Liver (tissue), 8 donors: ENCODE measurements at regions not wholly inside any gene's neighbourhood (a gene's known extent, or its start where the extent isn't known, plus 50 kb on each side); places are given as distances from the start of the nearest gene placed in this dataset.

Source experiments
- DNase-seq: peaks from one replicate; pipeline ENCODE4 v3.0.0-alpha.2; 2017; ENCODE audit warnings: low spot score
- H3K27ac ChIP-seq, 2 donors: one replicate each; pipeline ENCODE4 v1.7.0; 2013; ENCODE audit warnings: inconsistent platforms in 2 of 2, low read length in 2 of 2, control low read depth in 1 of 2, low read depth in 1 of 2, mild to moderate bottlenecking in 1 of 2
- H3K27me3 ChIP-seq, 4 donors: one replicate each; pipeline versions ENCODE4 v1.6.1 to v1.7.0; 2013; ENCODE audit warnings: low read length in 3 of 4, inconsistent platforms in 1 of 4, mild to moderate bottlenecking in 1 of 4, moderate library complexity in 1 of 4; ENCODE audit not compliant: control insufficient read depth in 4 of 4, insufficient read depth in 4 of 4
- H3K36me3 ChIP-seq, 4 donors: one replicate each; pipeline versions ENCODE4 v1.6.1 to v1.7.0; 2013; ENCODE audit warnings: low read length in 3 of 4, mild to moderate bottlenecking in 3 of 4, low read depth in 1 of 4, moderate library complexity in 1 of 4; ENCODE audit not compliant: control insufficient read depth in 4 of 4, insufficient read depth in 3 of 4
- H3K4me1 ChIP-seq, 4 donors: one replicate each; pipeline versions ENCODE4 v1.6.1 to v1.7.0; 2013; ENCODE audit warnings: low read length in 3 of 4, mild to moderate bottlenecking in 3 of 4, moderate library complexity in 1 of 4; ENCODE audit not compliant: control insufficient read depth in 4 of 4, insufficient read depth in 4 of 4
- H3K4me3 ChIP-seq, 3 donors: one replicate each; pipeline versions ENCODE4 v1.6.1 to v1.7.0; 2013; ENCODE audit warnings: low read length in 3 of 3, control low read depth in 1 of 3, low read depth in 1 of 3, mild to moderate bottlenecking in 1 of 3
- H3K9ac ChIP-seq, 2 donors: one replicate each; pipeline ENCODE4 v1.7.0; 2013; ENCODE audit warnings: low read length in 2 of 2, mild to moderate bottlenecking in 2 of 2, moderate library complexity in 2 of 2, control low read depth in 1 of 2, low read depth in 1 of 2
- H3K9me3 ChIP-seq, 4 donors: one replicate each; pipeline versions ENCODE4 v1.6.1 to v1.7.0; 2013; ENCODE audit warnings: low read length in 3 of 4; ENCODE audit not compliant: control insufficient read depth in 4 of 4
- ATF3 ChIP-seq: IDR thresholded peaks from 2 replicates; pipeline ENCODE4 v1.6.1; 2016; ENCODE audit warnings: antibody characterized with exemption
- CTCF ChIP-seq: fragments of 150-350 bp; IDR thresholded peaks from 2 replicates; pipeline ENCODE4 v1.5.1; 2017; ENCODE audit warnings: improper control_type of control experiment, low read depth, low read length; ENCODE audit not compliant: missing input control
- FOXA1 ChIP-seq: IDR thresholded peaks from 2 replicates; pipeline ENCODE4 v1.6.1; 2016; ENCODE audit warnings: antibody characterized with exemption
- GABPA ChIP-seq, 2 donors: IDR thresholded peaks in 1 of 2; conservative IDR thresholded peaks in 1 of 2; 2 replicates each; pipeline ENCODE4 v1.6.1; 2016; ENCODE audit warnings: antibody characterized with exemption in 2 of 2, mild to moderate bottlenecking in 1 of 2, moderate library complexity in 1 of 2
- HNF4A ChIP-seq, 2 donors: conservative IDR thresholded peaks; 2 replicates each; pipeline ENCODE4 v1.6.1; 2016; ENCODE audit warnings: antibody characterized with exemption in 2 of 2, mild to moderate bottlenecking in 2 of 2
- HNF4G ChIP-seq: IDR thresholded peaks from 2 replicates; pipeline ENCODE4 v1.6.1; 2016; ENCODE audit warnings: antibody characterized with exemption
- JUND ChIP-seq, 2 donors: IDR thresholded peaks; 2 replicates each; pipeline ENCODE4 v1.6.1; 2016; ENCODE audit warnings: antibody characterized with exemption in 2 of 2
- NR2F2 ChIP-seq: IDR thresholded peaks from 2 replicates; pipeline ENCODE4 v1.6.1; 2016; ENCODE audit warnings: antibody characterized with exemption
- RAD21 ChIP-seq, 2 donors: IDR thresholded peaks; 2 replicates each; pipeline ENCODE4 v1.6.1; 2016; ENCODE audit warnings: antibody characterized with exemption in 2 of 2, mild to moderate bottlenecking in 2 of 2
- RXRA ChIP-seq, 2 donors: IDR thresholded peaks; 2 replicates each; pipeline ENCODE4 v1.6.1; 2017 to 2018; ENCODE audit warnings: antibody characterized with exemption in 2 of 2, mild to moderate bottlenecking in 1 of 2
- SP1 ChIP-seq: IDR thresholded peaks from 2 replicates; pipeline ENCODE4 v1.6.1; 2018; ENCODE audit warnings: antibody characterized with exemption, mild to moderate bottlenecking
- ZBTB33 ChIP-seq: IDR thresholded peaks from 2 replicates; pipeline ENCODE4 v1.6.1; 2016; ENCODE audit warnings: antibody characterized with exemption
- WGBS: extraction: QIAGEN DNeasy Blood & Tissue Kit; methylation state at CpG from one replicate; pipeline ENCODE4 v1.1.7; 2013; 5-methylcytosine and 5-hydroxymethylcytosine counted together
- donor health status: healthy.
- donor health status: healthy.
- donor health status: healthy.
- donor health status: healthy.
- donor health status: healthy.

GRCh38 chr6:126914801-126915200 lies 203.7 kb upstream of the RSPO3 start:
- TF ChIP-seq SP1 (no peak), CTCF (no peak), HNF4A (conservative IDR thresholded peaks at IDR 0.05) (no peak), NR2F2 (no peak), ATF3 (no peak), HNF4G (no peak), RAD21 (IDR thresholded peaks at IDR 0.05) (no peak), RXRA (IDR thresholded peaks at IDR 0.05) (no peak)
- Histone ChIP-seq H3K9ac (no peak overlapping the region), H3K36me3 (no peaks in the 10 kb centered on the region), H3K27ac (no peak overlapping the region), H3K9me3 (no peaks in the 10 kb centered on the region), H3K4me1 (no peaks in the 10 kb centered on the region), H3K27me3 (no peaks in the 10 kb centered on the region), H3K4me3 (no peak overlapping the region)
- no peak for DNase-seq

- 45% methylated on average over 1 of the region's 1 CpG for WGBS
- H3K4me3 ChIP-seq: no peak overlapping the region
- no peak overlapping the region for H3K9ac ChIP-seq
Observed at GRCh38 chr6:126919947-126920346, 198.5 kb upstream of the RSPO3 start.

GRCh38 chr6:126923807-126924206 lies 194.7 kb upstream of the RSPO3 start:
- TF ChIP-seq CTCF (no peak), FOXA1 (no peak), RAD21 (IDR thresholded peaks at IDR 0.05) (no peak), RXRA (IDR thresholded peaks at IDR 0.05) (no peak), ZBTB33 (no peak), HNF4A (conservative IDR thresholded peaks at IDR 0.05) (no peak), GABPA (IDR thresholded peaks at IDR 0.05 in 1 of 2, conservative IDR thresholded peaks at IDR 0.05 in 1 of 2) (no peak), JUND (IDR thresholded peaks at IDR 0.05) (no peak)
- DNase-seq: no peak
- H3K27me3 ChIP-seq: peaks cover 0 to 8% (median 1%) of the 10 kb centered on the region in 4 donors
- H3K9ac ChIP-seq: no peak overlapping the region
- 30% methylated on average over 2 of the region's 2 CpGs for WGBS
- no peaks in the 10 kb centered on the region for H3K9me3 ChIP-seq
- H3K4me3 ChIP-seq: no peak overlapping the region
- H3K27ac ChIP-seq: no peak overlapping the region
- no peaks in the 10 kb centered on the region for H3K4me1 ChIP-seq
- no peaks in the 10 kb centered on the region for H3K36me3 ChIP-seq

More at GRCh38 chr6:126919947-126920346, 198.5 kb upstream of the RSPO3 start:
- Histone ChIP-seq H3K4me1 (no peaks in the 10 kb centered on the region), H3K27ac (no peak overlapping the region), H3K36me3 (no peaks in the 10 kb centered on the region), H3K9me3 (no peaks in the 10 kb centered on the region), H3K27me3 (peaks cover 0 to 3% (median 1%) of the 10 kb centered on the region in 4 donors)
- DNase-seq: no peak
- TF ChIP-seq ATF3 (no peak), CTCF (no peak)
